Activated CD4-positive, CD25-positive, alpha-beta regulatory T cell treated with anti-CD3 and anti-CD28 coated beads, Interleukin-2, amount 50 U/mL, for 72 hours (primary cell): ENCODE measurements at regions not wholly inside any gene's neighbourhood (a gene's known extent, or its start where the extent isn't known, plus 50 kb on each side); places are given as distances from the start of the nearest gene placed in this dataset.

Experiments used
- DNase-seq: peaks from one replicate; pipeline ENCODE4 v3.0.0; 2021

GRCh38 chr12:111194703-111195051 is 174.2 kb downstream of the PHETA1 start:
- no peak for DNase-seq

GRCh38 chr12:111193977-111194702 is 174.8 kb downstream of the PHETA1 start:
- DNase-seq: no peak

GRCh38 chr12:111193496-111193895 is 175.4 kb downstream of the PHETA1 start:
- DNase-seq: no peak

DNA sequence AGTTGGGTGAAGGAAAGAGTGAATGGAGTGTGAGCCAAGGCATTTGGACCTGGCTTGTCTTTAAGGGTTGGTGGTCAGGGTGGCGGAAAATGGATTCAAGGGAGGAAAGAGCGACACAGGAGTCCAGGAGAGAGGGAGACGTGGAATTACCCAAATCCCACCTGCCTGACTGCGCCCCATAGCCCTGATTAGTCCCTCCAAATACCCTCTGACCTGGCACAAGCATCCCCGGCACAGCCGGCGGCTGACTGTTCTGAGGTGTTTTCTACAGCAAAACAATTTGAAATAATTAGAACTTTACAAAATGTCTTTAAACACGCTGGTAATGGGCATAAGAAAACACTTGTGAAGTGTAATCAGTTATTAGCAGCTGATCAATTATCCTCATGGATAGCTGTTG is 175.8 kb downstream of the PHETA1 start:
- no peak for DNase-seq

DNA sequence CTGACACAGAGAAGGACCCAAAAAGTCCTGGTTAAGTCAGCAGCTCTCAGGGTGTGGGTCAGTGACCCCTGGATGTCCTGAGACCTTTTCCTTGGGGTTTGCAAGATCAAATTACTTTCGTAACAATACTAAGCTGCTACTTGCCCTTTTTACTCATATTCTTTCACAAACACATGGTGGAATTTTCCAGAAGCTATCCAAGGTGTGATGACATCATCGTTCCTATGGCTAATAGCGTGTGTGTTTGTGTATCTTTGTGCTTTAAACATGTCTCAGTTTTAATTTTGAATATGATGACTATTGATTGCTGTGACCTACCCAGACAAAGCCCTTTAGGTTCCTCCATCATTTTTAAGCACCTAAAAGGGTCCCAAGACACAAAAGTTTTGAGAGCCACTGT is 176.2 kb downstream of the PHETA1 start:
- DNase-seq: no peak

DNA sequence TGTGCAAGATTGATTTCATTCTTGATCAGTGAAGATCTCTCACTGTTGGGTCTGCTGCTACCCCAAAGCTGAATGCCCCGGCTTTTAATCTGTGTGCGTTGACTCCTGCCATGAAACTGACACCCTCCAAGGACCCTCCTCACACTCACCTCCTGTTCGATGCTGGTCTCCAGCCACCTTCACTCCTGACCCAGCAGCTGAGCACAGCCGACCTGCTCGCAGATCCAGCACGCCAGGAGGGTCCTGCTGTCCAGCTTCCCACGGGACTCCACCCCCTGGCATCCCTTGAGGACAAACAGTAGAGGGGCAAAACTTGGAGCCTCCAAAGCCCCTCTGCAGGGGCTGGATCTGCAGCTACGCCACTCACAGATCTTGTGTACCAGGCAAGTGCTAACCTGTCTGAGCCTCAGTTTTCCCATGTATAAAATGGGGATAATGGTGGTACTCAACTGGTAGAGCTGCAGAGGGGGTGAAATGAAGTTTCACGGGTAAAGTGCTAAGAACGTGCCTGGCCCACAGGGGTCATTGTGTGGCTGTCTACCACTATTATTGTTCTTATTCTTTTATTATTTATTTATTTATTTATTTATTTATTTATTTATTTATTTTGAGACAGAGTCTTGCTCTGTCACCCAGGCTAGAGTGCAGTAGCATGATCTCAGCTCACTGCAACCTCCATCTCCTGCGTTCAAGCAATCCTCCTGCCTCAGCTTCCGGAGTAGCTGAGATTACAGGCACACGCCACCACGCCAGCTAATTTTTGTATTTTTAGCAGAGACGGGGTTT is 178.0 kb downstream of the PHETA1 start:
- no peak for DNase-seq

DNA sequence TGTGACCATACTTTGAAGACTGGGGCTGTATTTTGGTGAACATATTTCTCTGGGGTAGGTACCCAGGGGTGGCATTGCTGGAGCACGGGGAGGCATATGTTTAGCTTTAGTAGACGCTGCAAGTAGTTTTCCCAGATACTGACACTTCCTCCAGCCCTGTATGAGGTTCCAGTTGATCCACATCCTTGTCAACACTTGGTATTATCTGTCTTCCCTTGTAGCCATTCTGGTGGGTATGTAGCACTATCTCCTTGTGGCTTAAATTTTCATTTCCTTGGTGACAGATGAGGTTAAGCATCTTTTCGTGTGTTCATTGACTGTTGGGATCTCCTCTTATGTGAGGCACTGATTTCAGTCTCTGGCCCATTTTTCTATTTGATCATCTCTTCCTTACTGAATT is 179.1 kb downstream of the PHETA1 start:
- DNase-seq: no peak

DNA sequence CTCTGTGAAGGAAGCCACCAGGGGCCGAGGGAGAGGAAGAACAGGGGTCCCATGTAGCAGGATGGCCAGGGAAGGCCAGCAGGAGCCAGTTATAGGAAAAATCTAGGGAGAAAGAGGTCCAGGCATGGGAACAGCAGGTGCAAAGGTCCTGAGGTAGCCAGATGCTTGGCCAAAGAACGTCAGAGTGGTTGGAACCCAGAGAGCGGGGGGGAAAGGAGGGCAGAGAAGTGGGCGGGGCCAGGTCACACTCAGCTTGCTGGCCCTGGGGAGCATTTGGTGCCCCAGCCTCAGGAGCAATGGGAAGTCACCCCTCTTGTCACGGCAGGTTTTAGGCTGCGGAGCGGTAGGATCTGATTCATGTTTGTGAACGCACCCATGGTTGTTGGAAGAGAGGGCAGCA is 180.5 kb downstream of the PHETA1 start:
- DNase-seq: no peak

DNA sequence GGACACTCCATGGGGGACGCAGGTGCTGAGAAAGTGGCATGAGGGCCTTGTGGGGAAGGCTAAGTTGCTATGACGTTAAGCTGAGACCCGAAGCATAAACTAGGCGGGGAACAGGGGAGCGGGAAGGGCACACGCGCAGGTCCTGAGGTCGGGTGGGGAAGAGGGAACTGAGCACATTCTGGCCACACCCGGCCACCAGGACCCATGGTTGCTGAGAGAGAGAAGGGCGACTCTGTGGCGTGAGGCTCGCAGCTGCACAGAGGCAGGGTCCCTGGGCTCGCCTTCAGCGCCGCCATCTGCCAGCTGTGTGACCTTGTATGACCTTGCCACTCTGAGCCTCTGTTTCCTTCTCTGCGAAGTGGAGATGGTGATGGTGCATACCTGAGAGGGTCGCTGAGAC is 182.5 kb downstream of the PHETA1 start:
- no peak for DNase-seq

- no peak for DNase-seq
Observed at GRCh38 chr12:111185889-111186227, 183.0 kb downstream of the PHETA1 start.

- DNase-seq: no peak
Observed at GRCh38 chr12:111185206-111185888, 183.5 kb downstream of the PHETA1 start.

GRCh38 chr12:111184161-111184560 is 184.7 kb downstream of the PHETA1 start:
- DNase-seq: no peak

DNA sequence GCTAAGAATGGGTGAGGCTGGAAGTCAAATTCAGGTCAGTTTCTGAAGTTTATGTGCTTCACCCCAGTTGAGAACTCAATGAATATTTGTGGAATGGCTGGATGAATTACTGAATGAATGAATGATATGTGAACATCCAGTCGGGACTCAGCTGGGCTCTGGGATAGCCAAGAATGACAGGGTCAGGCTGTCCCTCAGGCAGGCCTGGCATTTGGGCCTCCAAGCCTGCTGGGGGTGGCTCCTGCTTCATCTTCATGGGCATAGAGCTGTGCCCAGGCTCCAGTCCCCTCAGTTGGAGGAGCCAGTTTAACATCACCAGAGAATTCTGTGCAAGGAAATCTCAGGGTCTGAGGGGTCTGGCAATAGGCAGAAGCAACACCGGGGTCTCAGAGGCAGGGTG is 185.8 kb downstream of the PHETA1 start:
- no peak for DNase-seq

DNA sequence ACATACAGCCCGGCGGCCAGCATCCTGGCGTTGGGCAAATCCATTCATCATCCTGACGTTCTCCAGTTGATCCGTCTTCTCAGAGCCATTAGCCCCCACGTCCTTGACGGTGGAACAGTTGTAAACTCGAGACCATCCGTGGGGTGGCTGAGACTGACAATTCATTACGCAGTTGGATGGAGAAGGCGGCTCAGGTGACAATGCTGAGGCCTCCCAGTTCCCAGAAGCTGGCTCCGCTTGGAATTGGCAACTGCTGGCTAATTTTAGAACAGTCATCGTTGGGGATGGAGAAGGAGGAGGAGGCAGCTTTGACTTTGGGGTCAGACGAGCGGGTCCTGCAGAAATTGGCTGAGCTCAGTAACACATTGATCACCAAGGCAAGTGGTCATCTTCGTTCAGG is 186.5 kb downstream of the PHETA1 start:
- no peak for DNase-seq

DNA sequence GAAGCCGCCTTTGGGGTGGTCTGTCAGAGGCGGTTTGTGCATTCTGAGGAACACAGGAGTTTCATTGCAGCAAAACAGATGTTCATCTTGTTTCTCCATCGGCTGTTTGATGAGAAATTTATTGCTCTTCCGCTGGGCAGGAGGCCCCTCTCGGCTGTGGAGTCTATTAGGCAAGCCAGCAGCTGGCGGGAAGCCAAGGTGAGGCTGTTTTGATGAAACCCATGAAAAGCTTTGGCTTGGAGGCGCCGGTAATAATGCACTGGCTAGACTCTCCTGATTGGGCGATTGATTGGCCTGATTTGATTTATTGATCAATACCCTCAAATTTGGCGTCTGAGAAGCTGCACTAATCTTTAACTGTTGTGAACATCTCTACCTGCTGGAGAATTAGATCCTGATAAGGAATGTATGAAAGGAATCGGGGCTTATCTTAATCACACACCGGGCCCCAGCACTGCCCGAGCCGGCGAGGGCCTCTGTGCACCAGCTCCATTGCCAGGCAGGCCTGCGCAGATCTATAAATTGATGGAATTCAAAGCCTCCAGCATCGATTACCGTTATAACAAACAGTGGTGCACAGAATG is 187.7 kb downstream of the PHETA1 start:
- no peak for DNase-seq

- DNase-seq: no peak
Observed at GRCh38 chr12:111180426-111181142, 188.3 kb downstream of the PHETA1 start.

- no peak for DNase-seq
Observed at GRCh38 chr12:111178181-111179081, 190.5 kb downstream of the PHETA1 start.

- no peak for DNase-seq
Observed at GRCh38 chr12:111175396-111176094, 193.3 kb downstream of the PHETA1 start.

GRCh38 chr12:111174961-111175345 is 193.9 kb downstream of the PHETA1 start:
- DNase-seq: no peak

GRCh38 chr12:111174251-111174960 is 194.5 kb downstream of the PHETA1 start:
- DNase-seq: no peak

DNA sequence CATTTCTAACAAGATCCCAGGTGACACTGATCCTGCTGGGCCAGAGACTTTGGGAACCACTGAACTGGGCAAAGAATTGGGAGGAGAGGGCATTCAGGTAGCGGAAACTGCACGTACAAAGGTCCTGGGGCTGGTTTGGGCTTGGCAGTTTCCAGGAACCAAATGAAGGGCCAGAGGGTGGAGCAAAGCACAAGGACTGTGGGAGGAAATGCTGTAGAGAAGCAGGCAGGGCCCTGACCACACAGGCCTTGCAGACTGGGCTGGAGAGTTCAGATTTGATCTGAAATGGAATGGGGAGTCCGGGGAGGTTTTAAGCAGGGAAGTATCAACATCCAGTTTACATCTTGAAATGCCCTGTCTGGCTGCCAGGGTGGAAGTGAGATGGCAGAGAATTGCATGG is 195.1 kb downstream of the PHETA1 start:
- DNase-seq: no peak
